ENCODE measurements at regions not wholly inside any gene's neighbourhood (a gene's known extent, or its start where the extent isn't known, plus 50 kb on each side); places are given as distances from the start of the nearest gene placed in this dataset.

GRCh38 chr12:16828891-16829290, 222.9 kb upstream of the LMO3 start:
- Histone ChIP-seq H3K27me3 (no peaks in the 10 kb centered on the region), H3K4me3 (no peak overlapping the region), H3K36me3 (no peaks in the 10 kb centered on the region), H3K9me3 (no peaks in the 10 kb centered on the region), H3K27ac (no peak overlapping the region), H3K4me1 (ENCODE audit: insufficient read depth) (no peaks in the 10 kb centered on the region)
- TF ChIP-seq POLR2A (IDR thresholded peaks at IDR 0.05), result no peak
- TF ChIP-seq EP300 (IDR thresholded peaks at IDR 0.05), result no peak
- TF ChIP-seq CTCF (IDR thresholded peaks at IDR 0.05), result no peak
- intact Hi-C loops (cut with DNase I), result no loop called here
- no peak for DNase-seq
- 43 to 64% (median 46%) methylated on average over 2 of the region's 2 CpGs for WGBS, 3 donors

GRCh38 chr12:16807731-16808130, 201.8 kb upstream of the LMO3 start:
- DNase-seq, result no peak
- WGBS, 3 donors, result 84 to 87% (median 86%) methylated on average over 4 of the region's 4 CpGs
- Histone ChIP-seq H3K4me3 (no peak overlapping the region), H3K36me3 (no peaks in the 10 kb centered on the region), H3K27ac (no peak overlapping the region), H3K9me3 (no peaks in the 10 kb centered on the region), H3K27me3 (no peaks in the 10 kb centered on the region), H3K4me1 (ENCODE audit: insufficient read depth) (no peaks in the 10 kb centered on the region)
- intact Hi-C loops (cut with DNase I), result no loop called here
- TF ChIP-seq CTCF (IDR thresholded peaks at IDR 0.05) (no peak), POLR2A (IDR thresholded peaks at IDR 0.05) (no peak), EP300 (IDR thresholded peaks at IDR 0.05) (no peak)

- TF ChIP-seq POLR2A (IDR thresholded peaks at IDR 0.05) (no peak), EP300 (IDR thresholded peaks at IDR 0.05) (no peak), CTCF (IDR thresholded peaks at IDR 0.05) (no peak)
- 39 to 47% (median 42%) methylated on average over 1 of the region's 1 CpG for WGBS, 3 donors
- no peaks in the 10 kb centered on the region for H3K4me1 ChIP-seq (ENCODE audit: insufficient read depth)
- intact Hi-C loops (cut with DNase I), result no loop called here
- H3K27me3 ChIP-seq, result no peaks in the 10 kb centered on the region
- no peak for DNase-seq
- no peaks in the 10 kb centered on the region for H3K36me3 ChIP-seq
- H3K9me3 ChIP-seq, result no peaks in the 10 kb centered on the region
- no peak overlapping the region for H3K27ac ChIP-seq
- no peak overlapping the region for H3K4me3 ChIP-seq
Measured at GRCh38 chr12:16796168-16796567, 190.2 kb upstream of the LMO3 start.

GRCh38 chr12:16789204-16789790, 183.3 kb upstream of the LMO3 start:
- DNase-seq, result no peak
- H3K27ac ChIP-seq, result no peak overlapping the region
- no peaks in the 10 kb centered on the region for H3K36me3 ChIP-seq
- H3K4me3 ChIP-seq, result no peak overlapping the region
- intact Hi-C loops (cut with DNase I), result no loop called here
- 21 to 33% (median 23%) methylated on average over 8 of the region's 8 CpGs for WGBS, 3 donors
- no peaks in the 10 kb centered on the region for H3K9me3 ChIP-seq
- no peaks in the 10 kb centered on the region for H3K27me3 ChIP-seq
- TF ChIP-seq POLR2A (IDR thresholded peaks at IDR 0.05), result no peak
- TF ChIP-seq EP300 (IDR thresholded peaks at IDR 0.05), result no peak
- TF ChIP-seq CTCF (IDR thresholded peaks at IDR 0.05), result no peak
- no peaks in the 10 kb centered on the region for H3K4me1 ChIP-seq (ENCODE audit: insufficient read depth)
